ENCODE measurements at regions not wholly inside any gene's neighbourhood (a gene's known extent, or its start where the extent isn't known, plus 50 kb on each side); places are given as distances from the start of the nearest gene placed in this dataset.

GRCh38 chr13:70415136-70415535 lies 306.9 kb upstream of the KLHL1 start:
- POLR2A ChIA-PET: no interaction called here
- H3K27ac ChIP-seq (ENCODE audit: low read depth in 2 of 2, low read length in 1 of 2): no peak overlapping the region

DNA sequence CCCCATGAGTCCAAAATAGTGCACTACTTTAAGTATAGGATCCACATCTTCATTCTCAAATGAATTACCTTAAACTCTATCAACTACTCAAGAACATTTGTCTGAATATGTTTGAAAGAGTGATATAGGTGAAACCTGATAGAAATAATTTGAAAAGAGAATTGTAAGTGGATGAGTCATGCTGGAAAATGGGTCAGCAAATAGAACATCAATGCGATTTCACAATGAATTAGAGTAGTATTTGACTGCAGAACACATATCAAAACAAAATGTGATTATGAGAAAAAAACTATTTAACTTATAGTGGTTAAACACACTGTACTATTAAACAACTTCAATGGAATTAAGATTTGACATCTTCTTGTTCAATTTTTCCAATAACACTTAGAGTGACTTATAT lies 300.6 kb upstream of the KLHL1 start:
- no peak overlapping the region for H3K4me3 ChIP-seq (ENCODE audit: low read depth in 2 of 2, low read length in 1 of 2)
- POLR2A ChIA-PET: no interaction called here

More at GRCh38 chr13:70415136-70415535, 306.9 kb upstream of the KLHL1 start:
- Histone ChIP-seq H3K9ac (no peak overlapping the region), H3K79me2 (ENCODE audit: insufficient read depth) (no peaks in the 10 kb centered on the region), H3K36me3 (replicated peaks in 1 of 2; ENCODE audit: control insufficient read depth in 1 of 2, insufficient read depth in 2 of 2, low read length in 1 of 2) (no peaks in the 10 kb centered on the region), H2AFZ (ENCODE audit: low read depth) (no peak overlapping the region), H3K4me1 (ENCODE audit: control insufficient read depth in 1 of 2, insufficient read depth in 2 of 2, low read depth in 1 of 2, low read length in 1 of 2) (no peaks in the 10 kb centered on the region), H3F3A (replicated peaks; ENCODE audit: insufficient read depth) (no peaks in the 10 kb centered on the region), H3K4me3 (ENCODE audit: low read depth in 2 of 2, low read length in 1 of 2) (no peak overlapping the region), H4K20me1 (ENCODE audit: insufficient read depth) (no peaks in the 10 kb centered on the region), H3K9me2 (no peaks in the 10 kb centered on the region), H3K27me3 (ENCODE audit: insufficient read depth) (no peaks in the 10 kb centered on the region), H3K4me2 (no peak overlapping the region), H3K9me3 (no peaks in the 10 kb centered on the region)
- CTCF ChIA-PET: interaction anchor here (0.6 kb wide), 1 partner anchor 97 kb away, joined by 3 read pairs; no protein-coding TSS in a partner anchor
- TF ChIP-seq FOSL2 (IDR thresholded peaks at IDR 0.05; ENCODE audit: borderline replicate concordance, low read depth) (no peak), YY1 (IDR thresholded peaks at IDR 0.05; ENCODE audit: low read depth) (no peak), GABPA (IDR thresholded peaks at IDR 0.05; ENCODE audit: low read depth) (no peak), PBX3 (IDR thresholded peaks at IDR 0.05) (no peak), GATA2 (CRISPR knock-in tag; IDR thresholded peaks at IDR 0.05) (no peak), RFX5 (IDR thresholded peaks at IDR 0.05; ENCODE audit: low read length) (no peak)
- DNase-seq: no peak

GRCh38 chr13:70407486-70407885 lies 299.2 kb upstream of the KLHL1 start:
- Histone ChIP-seq H3K4me3 (ENCODE audit: low read depth in 2 of 2, low read length in 1 of 2) (no peak overlapping the region), H3K4me2 (no peak overlapping the region), H3K27ac (ENCODE audit: low read depth in 2 of 2, low read length in 1 of 2) (no peak overlapping the region), H2AFZ (ENCODE audit: low read depth) (no peak overlapping the region), H3K36me3 (replicated peaks in 1 of 2; ENCODE audit: control insufficient read depth in 1 of 2, insufficient read depth in 2 of 2, low read length in 1 of 2) (no peaks in the 10 kb centered on the region), H3K9me3 (no peaks in the 10 kb centered on the region), H3K79me2 (ENCODE audit: insufficient read depth) (no peaks in the 10 kb centered on the region), H3K9ac (no peak overlapping the region), H3F3A (replicated peaks; ENCODE audit: insufficient read depth) (no peaks in the 10 kb centered on the region), H3K9me2 (no peaks in the 10 kb centered on the region), H4K20me1 (ENCODE audit: insufficient read depth) (no peaks in the 10 kb centered on the region), H3K4me1 (ENCODE audit: control insufficient read depth in 1 of 2, insufficient read depth in 2 of 2, low read depth in 1 of 2, low read length in 1 of 2) (no peaks in the 10 kb centered on the region), H3K27me3 (ENCODE audit: insufficient read depth) (no peaks in the 10 kb centered on the region)
- WGBS (ENCODE audit: low lambda C conversion rate): 42% methylated on average over 1 of the region's 1 CpG
- ChIA-PET CTCF (no interaction called here), POLR2A (no interaction called here)
- no peak for TF ChIP-seq POLR2AphosphoS5 (IDR thresholded peaks at IDR 0.05; ENCODE audit: low read depth, low read length)
- no peak for DNase-seq

More for the DNA sequence above, 300.6 kb upstream of the KLHL1 start:
- CTCF ChIA-PET: interaction anchor here (0.6 kb wide), 1 partner anchor 17 kb away, joined by 3 read pairs; no protein-coding TSS in a partner anchor
- no peaks in the 10 kb centered on the region for H3F3A ChIP-seq (replicated peaks; ENCODE audit: insufficient read depth)
- H3K27me3 ChIP-seq (ENCODE audit: insufficient read depth): no peaks in the 10 kb centered on the region
- no peaks in the 10 kb centered on the region for H3K9me3 ChIP-seq
- WGBS (ENCODE audit: low lambda C conversion rate): 67% methylated on average over 1 of the region's 1 CpG
- no peaks in the 10 kb centered on the region for H4K20me1 ChIP-seq (ENCODE audit: insufficient read depth)
- no peak overlapping the region for H3K27ac ChIP-seq (ENCODE audit: low read depth in 2 of 2, low read length in 1 of 2)
- H3K79me2 ChIP-seq (ENCODE audit: insufficient read depth): no peaks in the 10 kb centered on the region
- no peak overlapping the region for H3K9ac ChIP-seq
- H3K36me3 ChIP-seq (replicated peaks in 1 of 2; ENCODE audit: control insufficient read depth in 1 of 2, insufficient read depth in 2 of 2, low read length in 1 of 2): no peaks in the 10 kb centered on the region
- H3K4me2 ChIP-seq: no peak overlapping the region
- TF ChIP-seq IRF3 (IDR thresholded peaks at IDR 0.05; ENCODE audit: low read depth, low read length): no peak
- H3K4me1 ChIP-seq (ENCODE audit: control insufficient read depth in 1 of 2, insufficient read depth in 2 of 2, low read depth in 1 of 2, low read length in 1 of 2): no peaks in the 10 kb centered on the region
- H2AFZ ChIP-seq (ENCODE audit: low read depth): no peak overlapping the region
- DNase-seq: no peak
- no peaks in the 10 kb centered on the region for H3K9me2 ChIP-seq
